HG03066 (cell line): ENCODE measurements at regions not wholly inside any gene's neighbourhood (a gene's known extent, or its start where the extent isn't known, plus 50 kb on each side); places are given as distances from the start of the nearest gene placed in this dataset.
"Not testable (repeated sequence)": the region's sequence is repeated elsewhere in the genome, so short reads cannot be mapped to it uniquely, and the experiment has no call there.

Experiments
- ATAC-seq: cut with Tn5 transposase; IDR thresholded peaks from one replicate; pipeline ENCODE4 v1.9.1; 2021; ENCODE audit warnings: low read depth; ENCODE audit not compliant: unreplicated experiment

DNA sequence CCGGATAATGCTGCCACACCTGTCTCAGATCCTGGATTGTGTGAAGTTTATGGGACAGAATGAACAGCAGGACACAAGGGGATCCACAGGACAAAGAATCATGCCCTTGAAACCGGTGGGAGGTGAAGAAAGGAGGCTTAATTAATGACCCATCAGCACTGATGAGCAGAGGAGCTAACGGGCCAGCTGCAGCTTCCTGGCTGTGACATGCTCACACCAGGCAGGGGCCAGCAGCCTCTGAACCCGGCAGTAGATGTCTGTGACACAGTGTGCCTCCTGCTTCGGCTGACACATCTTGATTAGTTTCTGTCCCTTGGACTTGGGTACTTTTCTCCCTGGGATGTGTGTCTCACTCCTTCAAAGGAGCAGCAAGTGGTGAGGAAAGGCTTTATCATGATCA lies 328.8 kb upstream of the BRINP1 start:
- ATAC-seq, result no peak

DNA sequence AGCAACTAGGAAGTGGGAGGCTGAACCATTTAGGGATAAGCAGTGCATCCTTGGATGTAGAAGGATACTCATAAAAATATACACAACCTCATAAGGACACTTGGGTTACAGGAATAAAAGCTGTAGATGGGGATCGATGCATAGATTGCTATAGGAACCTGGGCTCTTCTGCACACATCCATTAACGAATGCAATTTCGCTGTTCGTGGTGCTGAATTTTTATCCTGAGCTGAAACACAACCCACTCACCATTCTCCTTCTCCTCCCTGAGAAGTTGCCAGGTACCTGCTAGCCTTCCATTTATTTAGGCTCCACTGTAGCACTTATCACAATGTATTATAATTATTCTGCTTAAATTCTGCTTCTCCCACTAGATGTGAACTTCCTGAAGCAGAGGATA lies 320.6 kb upstream of the BRINP1 start:
- ATAC-seq, result no peak

DNA sequence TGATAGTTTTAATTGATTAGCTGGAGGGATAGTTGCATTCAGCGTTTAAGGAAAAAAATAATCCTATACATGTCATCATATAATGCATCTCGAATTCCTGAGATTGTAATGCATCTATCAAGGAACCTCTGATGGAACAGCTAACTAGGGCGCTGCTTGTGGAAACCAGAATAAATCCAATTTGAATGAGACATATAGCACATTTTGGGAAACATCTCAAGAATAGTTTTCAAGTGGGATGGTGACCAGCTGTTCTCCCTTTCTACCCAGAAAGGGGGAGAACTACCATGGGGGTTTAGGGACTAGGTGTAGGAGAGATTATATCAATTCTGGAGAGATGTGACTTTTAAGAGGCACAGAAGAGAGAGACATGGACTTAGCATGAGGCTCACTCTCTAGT lies 319.3 kb upstream of the BRINP1 start:
- no peak for ATAC-seq

DNA sequence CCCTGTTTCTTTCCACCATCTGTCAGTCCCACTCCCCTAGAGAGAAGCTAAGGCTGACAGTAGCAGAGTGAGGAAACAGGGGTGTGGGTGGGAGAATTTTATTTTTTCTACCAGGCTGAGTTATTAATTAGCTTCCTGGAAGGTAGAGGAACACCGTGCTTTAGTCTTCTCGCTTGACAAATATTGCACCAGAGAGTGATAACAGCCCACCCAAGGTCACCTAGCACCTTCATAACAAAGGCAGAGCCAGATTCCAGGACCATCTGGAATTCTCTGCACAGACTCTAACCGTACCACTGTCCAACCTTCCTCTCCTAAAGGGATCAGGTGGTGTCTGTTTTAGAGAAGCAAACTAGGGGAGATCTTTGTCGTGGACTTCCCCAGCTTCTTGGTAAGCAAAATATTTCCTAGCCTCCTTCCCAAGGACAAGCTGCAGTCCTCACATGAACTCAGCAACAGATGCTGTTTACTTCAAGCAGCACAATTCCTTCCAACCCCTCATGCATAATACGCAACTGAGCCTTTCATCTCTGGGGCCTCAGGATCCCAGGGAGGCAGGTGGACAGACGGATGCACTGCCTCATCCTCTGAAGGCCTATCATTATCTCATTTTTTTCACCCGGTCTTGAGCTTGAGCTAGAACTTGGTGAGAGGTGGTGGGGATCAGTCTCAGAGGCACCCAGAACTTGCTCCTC lies 308.7 kb upstream of the BRINP1 start:
- ATAC-seq, result no peak

DNA sequence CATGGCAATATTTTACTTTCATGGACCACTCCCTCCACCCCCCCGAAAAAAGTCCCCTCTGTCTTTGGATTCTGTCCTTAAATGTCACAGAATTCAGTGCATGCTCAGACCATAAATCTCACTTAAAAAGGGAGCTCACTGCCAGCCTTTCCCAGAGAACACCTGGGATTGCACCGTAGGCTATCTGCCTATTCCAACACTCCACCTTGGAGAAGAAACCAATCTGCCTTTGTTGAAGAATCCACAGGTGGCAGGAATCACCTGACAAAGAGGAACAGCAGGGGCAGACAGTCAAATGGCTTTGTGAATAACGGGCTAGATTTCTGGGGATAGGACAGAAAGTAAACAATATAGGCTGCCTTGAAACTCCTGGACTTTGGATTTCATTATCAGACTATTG lies 306.7 kb upstream of the BRINP1 start:
- no peak for ATAC-seq

DNA sequence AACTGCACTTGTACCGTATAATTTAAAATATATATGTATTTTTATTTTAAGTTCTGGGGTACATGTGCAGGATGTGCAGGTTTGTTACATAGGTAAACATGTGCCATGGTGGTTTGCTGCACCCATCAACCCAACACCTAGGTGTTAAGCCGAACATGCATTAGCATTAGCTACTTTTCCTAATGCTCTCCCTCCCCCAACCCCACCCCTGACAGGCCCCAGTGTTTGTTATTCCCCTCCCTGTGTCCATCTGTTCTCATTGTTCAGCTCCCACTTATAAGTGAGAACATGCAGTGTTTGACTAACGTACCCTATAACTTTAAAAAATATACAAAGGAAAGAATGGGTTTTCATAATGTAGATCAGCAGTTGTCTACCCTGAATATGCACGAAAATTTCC lies 303.5 kb upstream of the BRINP1 start:
- not testable (repeated sequence) for ATAC-seq

DNA sequence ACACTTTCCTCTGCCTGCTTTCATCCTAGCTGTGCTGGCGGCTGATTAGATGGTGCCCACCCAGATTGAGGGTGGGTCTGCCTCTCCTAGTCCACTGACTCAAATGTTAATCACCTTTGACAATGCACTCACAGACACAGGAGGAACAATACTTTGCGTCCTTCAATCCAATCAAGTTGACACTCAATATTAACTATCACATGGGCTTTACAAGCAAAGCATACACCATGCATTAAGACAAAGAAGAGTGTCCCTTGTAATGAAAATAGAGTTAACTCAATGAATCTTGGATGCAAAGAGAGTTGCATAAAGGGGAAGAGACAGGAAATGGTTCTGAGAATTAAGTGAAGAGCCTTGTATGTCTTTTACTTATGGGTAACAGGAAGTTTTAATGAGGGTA lies 298.7 kb upstream of the BRINP1 start:
- no peak for ATAC-seq

DNA sequence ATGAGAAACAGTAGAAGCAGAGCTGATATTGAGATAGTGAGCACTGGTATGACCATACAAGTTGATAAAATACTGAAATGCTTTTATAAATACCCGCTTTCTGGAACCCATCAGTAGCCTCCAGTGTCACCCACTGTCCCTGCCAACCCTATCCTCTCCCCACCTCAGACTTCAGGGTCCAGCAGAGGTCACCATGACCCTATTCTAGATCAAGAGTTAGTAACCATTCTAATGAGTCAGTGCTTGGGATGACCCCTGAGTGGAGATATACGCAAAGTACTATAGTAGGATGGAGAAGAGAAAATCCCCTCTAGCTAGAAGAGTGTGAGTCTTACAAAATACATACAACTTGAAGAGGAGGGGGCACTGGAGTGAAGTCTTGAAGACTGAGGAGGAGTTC lies 297.9 kb upstream of the BRINP1 start:
- no peak for ATAC-seq

DNA sequence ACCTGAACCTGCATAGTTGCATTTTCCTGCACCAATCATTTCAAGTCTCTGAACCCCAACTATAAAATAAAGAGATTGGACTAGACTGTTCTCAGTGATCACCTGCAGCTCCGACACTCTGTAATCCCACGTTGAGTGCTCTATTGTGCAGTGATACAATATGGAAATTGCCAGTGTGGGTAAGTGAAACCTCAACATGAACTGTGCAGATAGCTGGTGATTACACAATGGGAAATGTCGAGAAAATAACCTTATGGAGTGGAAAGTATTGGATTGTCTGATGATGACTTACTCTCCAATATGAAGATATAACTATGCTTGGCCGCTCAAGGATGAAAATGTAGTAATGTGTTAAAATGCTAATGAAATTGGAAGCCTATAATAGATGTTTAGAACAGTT lies 293.1 kb upstream of the BRINP1 start:
- ATAC-seq, result no peak

DNA sequence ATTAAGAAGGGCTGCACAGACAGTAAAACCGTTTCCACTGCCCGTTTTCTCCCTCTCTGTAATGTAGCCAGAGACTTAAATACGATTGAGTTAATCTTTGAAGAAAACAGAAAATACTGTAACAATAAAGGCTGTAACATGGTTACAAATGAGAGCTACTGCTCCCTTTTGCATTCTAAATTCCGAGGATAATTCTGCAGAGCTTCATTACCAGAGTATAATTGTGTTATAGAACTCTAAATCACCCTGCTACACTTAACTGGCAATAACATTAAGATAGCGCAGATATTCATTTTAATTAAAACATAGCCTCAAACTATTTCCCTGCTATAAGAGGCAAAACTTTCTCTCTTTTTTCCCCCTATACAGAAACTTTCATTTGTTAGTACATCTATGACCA lies 283.7 kb upstream of the BRINP1 start:
- no peak for ATAC-seq

DNA sequence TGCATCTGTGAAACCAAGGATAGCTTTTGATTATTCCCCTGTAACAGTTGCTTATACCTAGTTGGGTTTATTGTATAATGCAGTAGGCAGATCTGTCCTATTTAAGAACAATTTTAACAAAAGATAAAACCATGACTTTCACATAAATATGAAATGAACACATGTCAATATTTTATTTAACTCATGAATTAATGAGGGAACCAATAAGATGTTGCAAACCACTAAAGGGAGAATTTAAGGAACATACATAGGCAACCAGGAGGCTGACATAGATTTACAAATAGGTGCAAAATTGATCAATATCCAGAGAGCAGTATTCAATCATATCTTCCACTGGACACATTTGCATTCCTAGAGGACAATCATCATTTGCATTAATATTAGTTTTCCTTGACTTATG lies 280.0 kb upstream of the BRINP1 start:
- no peak for ATAC-seq

DNA sequence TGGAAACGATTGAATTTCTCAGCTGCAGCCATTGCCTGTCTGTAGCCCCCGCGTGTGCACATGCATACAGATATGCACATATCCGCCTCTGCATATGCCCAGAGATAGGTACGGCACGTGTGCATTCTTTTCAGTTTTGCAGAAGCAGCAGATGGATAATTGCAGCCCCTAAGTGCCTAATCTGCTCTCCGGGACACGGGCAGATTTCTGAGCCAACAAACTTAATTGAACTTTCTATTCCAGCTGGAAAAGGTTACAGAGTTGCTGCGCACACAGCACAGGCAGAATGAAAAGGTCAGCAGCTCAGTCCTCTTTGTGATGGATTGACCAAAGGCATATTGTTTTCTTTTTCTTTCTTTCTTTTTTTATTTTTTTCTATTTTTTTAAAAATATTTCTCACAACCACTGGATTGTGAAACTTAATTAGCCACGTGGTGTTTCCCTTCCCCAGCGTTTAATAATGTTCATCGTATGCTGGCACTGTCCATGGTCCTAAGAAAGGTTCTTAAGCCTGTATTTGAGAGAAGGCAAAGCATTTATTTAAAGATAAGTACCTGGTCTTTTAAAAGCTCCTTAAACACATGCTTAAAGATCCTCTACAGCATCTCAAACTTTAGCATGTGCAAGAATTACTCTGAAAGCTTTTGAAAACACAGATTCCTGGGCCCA lies 270.2 kb upstream of the BRINP1 start:
- ATAC-seq, result no peak

DNA sequence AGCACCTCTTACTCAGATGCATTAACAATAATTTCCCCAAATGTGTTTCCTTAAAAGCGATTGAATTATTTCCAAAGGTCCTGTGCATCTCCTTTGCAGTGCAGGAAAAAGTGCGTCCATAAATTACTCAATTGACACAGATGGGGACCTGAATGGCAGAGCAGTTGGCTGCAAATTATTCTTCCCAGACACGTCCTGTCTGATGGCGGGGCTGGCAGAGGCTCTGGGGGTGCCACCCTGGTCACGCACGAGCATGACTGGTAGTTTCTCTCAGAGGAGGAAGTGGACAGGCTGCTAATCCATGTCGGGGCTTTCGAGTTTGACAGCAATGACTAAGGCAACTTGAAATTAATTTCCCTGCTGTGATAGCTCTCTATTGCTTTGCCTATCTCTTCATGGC lies 264.8 kb upstream of the BRINP1 start:
- no peak for ATAC-seq

DNA sequence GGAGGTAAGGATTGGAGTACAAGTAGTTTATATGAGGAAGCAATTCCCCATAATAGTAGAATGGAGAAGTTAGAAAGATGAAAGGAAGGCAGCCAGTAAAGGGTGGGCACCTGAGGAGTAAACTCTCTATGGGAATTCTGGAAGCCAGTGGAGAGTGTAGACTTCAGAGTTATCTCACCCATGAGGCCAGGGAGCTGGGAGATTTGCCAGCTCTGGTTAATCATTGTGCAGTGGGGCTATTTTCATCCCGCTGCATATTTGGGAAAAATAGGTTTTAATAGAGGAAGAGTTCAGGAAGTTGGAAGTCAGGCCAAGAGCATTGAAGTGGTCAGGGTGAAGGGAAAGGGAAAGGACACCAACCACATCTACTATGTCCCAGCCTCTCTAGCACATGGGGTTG lies 242.3 kb upstream of the BRINP1 start:
- no peak for ATAC-seq

DNA sequence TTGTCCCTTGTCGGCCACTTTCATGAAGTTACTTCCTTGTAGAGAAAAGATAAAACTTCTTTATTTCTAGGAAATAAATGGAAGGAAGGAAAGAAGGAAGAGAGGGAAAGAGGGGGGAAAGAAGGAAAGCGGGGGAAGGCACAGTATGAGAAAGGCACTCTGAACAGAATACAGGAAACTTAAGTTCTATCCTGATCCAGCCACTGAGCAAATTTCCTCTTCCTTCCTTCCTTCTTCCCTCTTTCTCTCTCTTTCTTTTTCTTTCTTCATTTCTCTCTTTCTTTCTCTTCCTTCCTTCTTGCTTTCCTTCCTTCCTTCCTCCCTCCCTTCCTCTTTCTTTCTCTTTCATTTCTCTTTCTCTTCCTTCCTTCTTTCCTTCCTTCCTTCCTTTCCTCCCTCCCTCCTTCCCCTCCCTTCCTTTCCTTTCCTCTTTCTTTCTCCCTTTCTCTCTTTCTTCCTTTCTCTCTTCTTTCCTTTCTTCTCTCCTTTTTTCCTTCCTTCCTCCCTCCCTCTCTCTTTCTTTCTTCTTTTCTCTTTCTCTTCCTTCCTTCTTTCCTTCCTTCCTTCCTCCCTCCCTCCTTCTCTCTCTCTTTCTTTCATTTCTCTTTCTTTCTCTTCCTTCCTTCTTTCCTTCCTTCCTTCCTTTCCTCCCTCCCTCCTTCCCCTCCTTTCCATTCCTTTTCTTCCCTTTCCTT lies 240.2 kb upstream of the BRINP1 start:
- ATAC-seq, result no peak

DNA sequence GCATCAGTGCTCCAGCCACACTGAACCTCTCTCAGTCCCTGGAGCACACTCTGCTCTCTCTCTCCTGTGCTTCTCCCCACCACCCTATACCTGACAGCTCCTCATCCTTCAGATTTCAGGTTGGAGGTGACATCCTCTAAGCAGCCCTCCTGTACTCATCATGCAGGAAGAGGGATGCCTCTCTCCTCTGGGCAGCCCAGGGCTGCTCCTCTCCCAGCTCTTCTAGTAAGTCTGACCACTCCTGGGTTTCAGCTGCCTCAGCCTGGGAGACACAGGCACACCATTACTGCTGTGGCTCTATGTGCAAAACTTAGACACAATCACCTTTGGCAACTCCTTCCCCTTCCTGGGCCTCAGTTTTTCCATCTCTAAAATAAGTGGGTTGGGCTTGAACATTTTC lies 232.4 kb upstream of the BRINP1 start:
- ATAC-seq, result no peak

DNA sequence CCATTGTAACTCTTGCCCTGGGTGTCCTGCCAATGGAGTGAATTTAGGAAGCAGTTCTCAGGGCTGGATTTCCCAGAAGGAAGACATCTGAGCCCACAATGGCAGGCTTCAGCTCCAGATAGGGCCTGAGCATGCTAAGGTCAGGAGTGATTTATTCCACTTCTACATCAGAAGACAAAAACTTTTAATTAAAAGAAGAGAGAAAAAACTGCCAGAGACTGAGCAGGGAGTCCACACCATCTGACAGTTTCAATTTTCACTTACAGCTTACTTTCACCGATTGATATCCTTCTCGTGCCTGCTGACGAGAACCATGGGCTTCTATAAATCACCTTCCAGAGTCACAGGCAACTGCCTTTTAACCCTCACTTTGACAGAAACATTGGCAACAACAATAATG lies 228.3 kb upstream of the BRINP1 start:
- ATAC-seq, result no peak

DNA sequence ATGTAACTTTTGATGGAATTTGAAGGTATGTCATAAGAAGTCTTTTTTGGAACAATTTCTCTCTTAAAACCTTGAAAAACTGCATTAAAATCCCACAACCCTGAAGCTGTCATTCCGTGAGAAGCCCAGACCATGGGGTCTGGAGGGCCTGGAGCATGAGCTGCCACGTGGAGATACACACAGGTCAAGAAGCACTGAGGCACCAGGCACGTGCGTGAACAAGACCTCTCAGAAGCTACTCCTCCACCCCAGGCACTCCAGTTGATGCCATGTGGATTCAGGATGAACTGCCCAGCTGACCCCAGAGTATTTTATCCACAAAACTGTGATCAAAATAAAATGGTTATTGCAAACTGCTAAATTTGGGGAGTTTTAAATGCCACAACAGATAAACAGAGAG lies 227.5 kb upstream of the BRINP1 start:
- ATAC-seq, result no peak

DNA sequence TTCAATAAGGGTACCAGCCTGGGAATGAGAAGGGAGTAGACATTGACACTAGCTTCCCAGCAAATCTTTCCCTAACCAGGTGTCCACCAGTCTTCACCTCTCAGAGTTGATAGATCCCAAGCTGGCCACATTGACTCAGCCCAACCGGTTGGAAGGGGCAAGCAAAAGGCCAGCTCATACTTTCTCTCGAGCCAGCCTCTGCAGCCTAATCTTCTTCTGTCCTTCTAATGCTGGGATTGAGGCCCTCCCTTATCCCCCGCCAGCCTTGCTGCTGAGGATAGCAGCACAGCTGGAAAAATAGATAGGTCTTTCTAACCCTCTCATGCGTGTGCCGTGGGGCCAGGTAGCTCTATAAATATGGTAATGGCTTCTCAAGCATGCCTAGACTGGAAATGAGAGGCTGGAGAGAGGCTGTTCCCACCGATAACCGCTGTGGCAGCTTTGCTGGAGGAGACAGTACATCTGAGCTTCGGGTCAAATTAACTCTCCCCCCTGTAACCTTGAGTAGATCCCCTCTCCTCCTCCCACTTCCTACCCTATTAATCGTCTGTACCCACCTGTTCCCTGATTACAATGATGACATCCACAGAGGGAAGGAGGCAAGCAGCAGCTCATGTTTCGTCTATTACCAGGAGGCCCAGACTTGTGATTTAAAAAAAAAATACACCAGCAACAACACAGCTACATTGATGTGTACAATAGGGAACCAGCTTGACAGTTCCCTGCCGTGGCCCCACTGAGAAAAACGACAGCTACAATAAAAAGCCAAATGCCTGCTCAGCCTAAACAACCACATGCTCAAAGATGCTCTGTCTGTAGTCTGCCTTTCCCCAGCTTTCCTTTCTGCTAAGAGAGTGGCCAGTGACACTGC lies 219.9 kb upstream of the BRINP1 start:
- ATAC-seq, result no peak

DNA sequence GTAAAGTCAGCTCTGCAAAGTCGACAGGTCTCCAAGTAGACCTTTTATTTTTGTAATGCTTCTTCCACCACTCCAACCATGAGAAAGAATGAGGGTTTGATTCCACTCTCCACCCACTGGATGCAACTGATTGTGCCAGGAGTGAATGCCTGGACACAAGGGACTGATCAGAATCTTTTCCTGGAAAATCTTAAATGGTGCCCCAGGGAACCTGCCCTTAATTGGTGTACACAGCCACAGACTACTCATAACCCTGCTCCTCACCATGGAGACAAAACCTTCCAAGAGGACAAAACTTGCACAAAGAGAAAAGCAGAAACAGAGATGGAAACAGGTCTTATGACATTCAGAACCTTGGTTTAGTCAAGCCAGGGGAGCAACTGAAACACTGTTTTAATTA lies 208.6 kb upstream of the BRINP1 start:
- ATAC-seq, result no peak

DNA sequence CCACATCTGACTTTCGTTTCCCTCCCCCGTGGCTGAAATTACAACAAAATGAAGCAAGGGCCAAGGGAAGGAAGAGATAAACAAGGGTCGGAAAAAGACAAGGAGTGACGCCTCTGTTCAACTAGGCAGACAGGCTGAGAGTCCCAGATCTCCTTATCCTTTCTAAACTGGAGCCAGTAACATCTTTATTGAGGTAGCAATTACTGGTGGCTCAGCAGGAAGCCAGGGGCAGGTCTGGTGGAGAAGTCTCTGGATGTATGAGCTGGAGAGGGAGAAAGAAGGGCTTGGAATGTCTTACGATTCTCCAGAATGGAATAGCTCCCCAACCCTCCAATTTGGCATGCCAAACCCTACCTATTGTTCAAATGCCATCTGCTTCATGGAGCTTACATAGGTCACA lies 190.8 kb upstream of the BRINP1 start:
- no peak for ATAC-seq
